Endothelial cell of umbilical vein (primary cell): ENCODE measurements at regions not wholly inside any gene's neighbourhood (a gene's known extent, or its start where the extent isn't known, plus 50 kb on each side); places are given as distances from the start of the nearest gene placed in this dataset.

Experiments
- CTCF ChIP-seq, 2 donors: IDR thresholded peaks; 1 replicate in 1 of 2; 2 replicates in 1 of 2; pipeline ENCODE4 v1.5.1; 2011; ENCODE audit warnings: low read length in 2 of 2, mild to moderate bottlenecking in 2 of 2, moderate library complexity in 2 of 2, control low read depth in 1 of 2, inconsistent platforms in 1 of 2, low read depth in 1 of 2; ENCODE audit not compliant: insufficient read depth in 1 of 2; ENCODE audit errors: extremely low read depth in 1 of 2
- EZH2 ChIP-seq: IDR thresholded peaks from 2 replicates; pipeline ENCODE4 v1.6.1; 2012; ENCODE audit warnings: borderline replicate concordance, low read depth, mild to moderate bottlenecking, moderate library complexity, low read length, inconsistent platforms; ENCODE audit not compliant: severe bottlenecking

GRCh38 chr5:158565017-158565789, 534.5 kb downstream of the EBF1 start:
- TF ChIP-seq CTCF (IDR thresholded peaks at IDR 0.05; ENCODE audit: extremely low read depth in 1 of 2, insufficient read depth in 1 of 2, low read depth in 1 of 2, low read length in 2 of 2) (no peak), EZH2 (no peak)
